IPS-20b (cell line): ENCODE measurements at regions not wholly inside any gene's neighbourhood (a gene's known extent, or its start where the extent isn't known, plus 50 kb on each side); places are given as distances from the start of the nearest gene placed in this dataset.

Experiments used
- H3K27ac ChIP-seq: one replicate; pipeline ENCODE4 v1.5.1; 2013; ENCODE audit warnings: low read length
- H3K27me3 ChIP-seq: 2 replicates; pipeline ENCODE4 v1.6.1; 2013; ENCODE audit warnings: mild to moderate bottlenecking, low read length, inconsistent platforms; ENCODE audit not compliant: insufficient read depth
- H3K36me3 ChIP-seq: 2 replicates; pipeline ENCODE4 v1.6.1; 2013; ENCODE audit warnings: low read depth, mild to moderate bottlenecking, inconsistent platforms, low read length, moderate library complexity; ENCODE audit not compliant: insufficient read depth
- H3K4me1 ChIP-seq: 2 replicates; pipeline ENCODE4 v1.6.1; 2013; ENCODE audit warnings: mild to moderate bottlenecking, control low read depth, inconsistent platforms, low read length, moderate library complexity; ENCODE audit not compliant: insufficient read depth
- H3K4me3 ChIP-seq: 2 replicates; pipeline ENCODE4 v1.5.1; 2013; ENCODE audit warnings: mild to moderate bottlenecking, low read length, inconsistent platforms
- H3K9ac ChIP-seq: 2 replicates; pipeline ENCODE4 v1.6.1; 2013; ENCODE audit warnings: low read depth, mild to moderate bottlenecking, inconsistent platforms, low read length, moderate library complexity
- H3K9me3 ChIP-seq: 2 replicates; pipeline ENCODE4 v1.6.1; 2013; ENCODE audit warnings: mild to moderate bottlenecking, low read depth, low read length, inconsistent platforms; ENCODE audit not compliant: insufficient read depth

DNA sequence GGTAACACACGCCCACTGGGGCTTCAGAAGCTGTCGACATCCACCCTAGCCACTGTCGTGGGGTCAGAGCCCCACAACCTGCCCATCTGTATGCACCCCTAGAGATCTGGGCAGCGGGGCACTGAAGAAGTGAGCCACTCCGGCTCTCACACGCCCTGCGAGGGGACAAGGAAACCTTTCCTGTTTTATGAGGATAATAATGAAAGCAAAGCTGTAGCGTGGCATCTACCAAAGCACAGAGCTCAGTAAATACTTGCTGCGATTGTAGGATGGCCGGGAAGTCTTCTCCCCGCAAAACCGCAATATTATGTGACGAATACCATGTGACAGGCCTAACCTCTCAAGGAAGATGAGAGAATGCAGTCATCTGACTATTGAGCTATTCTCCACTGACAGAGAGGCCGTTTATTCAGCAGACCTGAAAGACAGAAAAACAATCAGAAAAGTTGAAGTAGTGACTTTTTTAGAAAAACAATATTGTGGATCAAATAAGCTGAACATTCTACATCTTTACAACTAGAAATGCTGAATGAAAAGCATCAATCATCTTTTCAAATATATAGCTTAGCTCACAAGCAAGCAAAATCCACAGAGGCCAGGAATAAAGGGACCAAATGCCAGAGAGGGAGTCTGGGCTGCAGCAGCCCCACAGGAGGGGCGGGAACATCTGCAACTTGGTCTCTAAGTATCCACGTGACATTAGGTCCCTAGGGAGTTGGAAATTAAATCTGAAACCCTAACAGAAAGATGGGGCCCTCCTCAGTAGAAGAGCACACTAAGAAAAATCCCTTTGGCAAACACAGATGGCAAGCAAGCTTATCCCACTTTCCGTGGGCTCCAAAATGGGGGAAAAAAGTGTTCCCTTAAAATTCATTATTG, 207.8 kb downstream of the TTLL2 start:
- no peak overlapping the region for H3K4me3 ChIP-seq
- no peaks in the 10 kb centered on the region for H3K36me3 ChIP-seq
- H3K4me1 ChIP-seq: peaks cover 15% of the 10 kb centered on the region; the same call in 1 of the 2 replicates
- H3K9ac ChIP-seq: no peak overlapping the region
- no peaks in the 10 kb centered on the region for H3K9me3 ChIP-seq
- no peak overlapping the region for H3K27ac ChIP-seq
- H3K27me3 ChIP-seq: peaks cover 35% of the 10 kb centered on the region

- no peaks in the 10 kb centered on the region for H3K36me3 ChIP-seq
- H3K27me3 ChIP-seq: peaks cover 35% of the 10 kb centered on the region
- no peaks in the 10 kb centered on the region for H3K9me3 ChIP-seq
- no peak overlapping the region for H3K4me3 ChIP-seq
- H3K27ac ChIP-seq: no peak overlapping the region
- no peak overlapping the region for H3K9ac ChIP-seq
- peaks cover 15% of the 10 kb centered on the region; the same call in 1 of the 2 replicates for H3K4me1 ChIP-seq
These were observed 209.0 kb downstream of the TTLL2 start for GRCh38 chr6:167533851-167534250.

DNA sequence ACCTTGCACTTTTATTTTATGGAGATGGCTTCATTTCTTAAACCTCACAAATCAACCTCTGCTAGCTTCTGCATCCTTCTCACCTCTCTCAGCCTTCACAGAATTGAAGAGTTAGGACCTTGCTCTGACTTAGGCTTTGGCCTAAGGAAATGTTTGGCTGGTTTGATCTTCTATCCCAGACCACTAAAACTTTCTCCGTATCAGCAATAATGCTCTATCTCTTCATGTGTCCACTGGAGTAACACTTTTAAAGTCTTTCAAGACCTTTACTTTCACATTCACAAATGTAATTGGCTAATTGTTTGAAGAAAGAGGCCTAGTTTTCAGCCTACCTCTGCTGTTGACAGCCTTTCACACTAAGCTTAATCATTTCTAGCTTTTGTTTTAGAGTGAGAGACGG, 212.9 kb downstream of the TTLL2 start:
- H3K27me3 ChIP-seq: peaks cover under 1% of the 10 kb centered on the region; the same call in 1 of the 2 replicates
- no peak overlapping the region for H3K9ac ChIP-seq

GRCh38 chr6:167538746-167539145, 213.9 kb downstream of the TTLL2 start:
- Histone ChIP-seq H3K4me3 (no peak overlapping the region), H3K27ac (no peak overlapping the region), H3K9me3 (no peaks in the 10 kb centered on the region), H3K9ac (no peak overlapping the region), H3K27me3 (no peaks in the 10 kb centered on the region), H3K36me3 (no peaks in the 10 kb centered on the region), H3K4me1 (peaks cover 5% of the 10 kb centered on the region; the same call in 1 of the 2 replicates)

More for the DNA sequence above, 212.9 kb downstream of the TTLL2 start:
- Histone ChIP-seq H3K4me3 (no peak overlapping the region), H3K4me1 (peaks cover 11% of the 10 kb centered on the region; the same call in 1 of the 2 replicates), H3K36me3 (no peaks in the 10 kb centered on the region), H3K27ac (no peak overlapping the region), H3K9me3 (no peaks in the 10 kb centered on the region)

DNA sequence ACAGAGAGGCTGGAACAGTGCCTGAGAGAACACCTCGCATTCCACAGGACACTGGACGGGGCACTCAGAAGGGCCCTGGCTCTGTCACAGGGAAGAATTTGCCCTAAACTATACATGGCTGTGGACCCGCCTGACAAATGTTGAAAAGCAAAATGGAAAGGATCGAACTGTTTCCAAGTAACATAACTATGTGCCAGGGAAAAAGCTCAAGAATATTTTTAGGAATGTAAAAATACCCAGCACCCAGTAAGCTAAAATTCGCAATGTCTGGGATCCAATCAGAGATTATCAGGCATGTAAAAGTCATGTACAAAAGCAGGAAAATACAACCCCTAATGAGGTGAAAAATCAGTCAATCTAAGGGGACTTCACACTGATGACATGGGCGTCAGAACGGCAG, 215.9 kb downstream of the TTLL2 start:
- H3K27ac ChIP-seq: no peak overlapping the region
- no peaks in the 10 kb centered on the region for H3K9me3 ChIP-seq
- H3K9ac ChIP-seq: no peak overlapping the region
- no peaks in the 10 kb centered on the region for H3K27me3 ChIP-seq
- H3K4me1 ChIP-seq: no peaks in the 10 kb centered on the region
- no peaks in the 10 kb centered on the region for H3K36me3 ChIP-seq
- H3K4me3 ChIP-seq: no peak overlapping the region

DNA sequence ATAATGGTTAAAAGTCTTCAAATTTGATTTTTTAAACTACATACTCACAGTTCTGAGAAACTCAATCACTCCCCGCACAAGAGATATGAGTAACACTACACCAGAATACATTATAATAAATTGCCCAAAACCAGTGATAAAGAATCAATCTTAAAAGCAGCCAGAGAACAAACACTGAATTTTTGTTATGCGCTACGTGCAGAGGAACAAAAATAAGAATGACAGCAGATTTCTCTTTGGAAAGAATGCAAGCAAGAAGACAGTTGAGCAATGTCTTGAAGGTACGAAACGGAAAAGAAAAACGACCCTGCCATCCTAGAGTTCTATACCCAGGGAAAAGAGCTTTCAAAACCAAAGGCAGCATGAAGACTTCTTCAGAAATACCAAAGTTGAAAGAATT, 216.7 kb downstream of the TTLL2 start:
- H3K4me1 ChIP-seq: no peaks in the 10 kb centered on the region
- no peak overlapping the region for H3K27ac ChIP-seq

DNA sequence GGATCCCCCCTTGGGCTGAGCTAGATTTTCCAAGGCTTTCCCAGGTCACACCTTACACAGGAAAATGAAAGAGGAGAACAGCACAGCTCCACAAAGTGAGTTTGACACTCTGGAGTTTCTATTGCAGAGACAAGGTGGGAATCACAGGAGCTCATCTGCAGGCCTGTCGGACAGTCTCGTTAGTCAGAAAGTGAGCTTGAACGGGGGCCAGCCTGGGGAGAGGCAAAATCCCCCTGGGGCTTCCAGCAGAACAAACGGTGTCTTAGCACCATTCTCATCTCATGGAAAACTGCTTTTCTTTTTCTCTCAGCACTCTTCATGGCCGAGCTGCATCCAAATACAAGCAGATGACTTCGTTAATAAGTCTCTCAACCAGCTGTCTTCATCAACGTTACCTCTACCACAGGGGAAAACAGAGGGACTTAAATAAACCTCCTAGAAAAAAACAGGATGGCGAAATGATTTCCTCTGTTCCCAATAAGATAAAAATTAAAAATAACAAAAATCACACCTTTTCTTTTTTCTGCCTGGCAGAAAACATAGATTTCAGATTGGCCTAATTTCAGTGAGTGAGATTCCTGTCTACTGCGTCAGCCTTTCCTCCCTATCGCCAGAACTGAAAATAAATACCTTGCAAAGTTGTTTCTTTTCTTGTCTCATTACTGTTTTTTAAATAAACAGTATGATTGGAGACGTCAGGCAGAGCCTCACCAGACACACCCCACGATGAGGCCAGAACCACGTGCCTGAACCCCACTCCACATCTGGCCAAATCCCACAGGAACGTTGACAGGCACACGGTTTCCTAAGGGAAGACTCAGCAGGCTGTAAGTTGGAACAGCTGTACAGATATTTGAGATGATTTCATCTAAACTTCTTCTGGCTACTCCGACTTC, 219.0 kb downstream of the TTLL2 start:
- Histone ChIP-seq H3K36me3 (no peaks in the 10 kb centered on the region), H3K4me3 (no peak overlapping the region), H3K9ac (no peak overlapping the region), H3K27me3 (no peaks in the 10 kb centered on the region; the same call in 1 of the 2 replicates), H3K27ac (no peak overlapping the region), H3K4me1 (no peaks in the 10 kb centered on the region), H3K9me3 (no peaks in the 10 kb centered on the region)

More for the DNA sequence above, 216.7 kb downstream of the TTLL2 start:
- Histone ChIP-seq H3K36me3 (no peaks in the 10 kb centered on the region), H3K9ac (no peak overlapping the region), H3K27me3 (no peaks in the 10 kb centered on the region), H3K9me3 (no peaks in the 10 kb centered on the region), H3K4me3 (no peak overlapping the region)

DNA sequence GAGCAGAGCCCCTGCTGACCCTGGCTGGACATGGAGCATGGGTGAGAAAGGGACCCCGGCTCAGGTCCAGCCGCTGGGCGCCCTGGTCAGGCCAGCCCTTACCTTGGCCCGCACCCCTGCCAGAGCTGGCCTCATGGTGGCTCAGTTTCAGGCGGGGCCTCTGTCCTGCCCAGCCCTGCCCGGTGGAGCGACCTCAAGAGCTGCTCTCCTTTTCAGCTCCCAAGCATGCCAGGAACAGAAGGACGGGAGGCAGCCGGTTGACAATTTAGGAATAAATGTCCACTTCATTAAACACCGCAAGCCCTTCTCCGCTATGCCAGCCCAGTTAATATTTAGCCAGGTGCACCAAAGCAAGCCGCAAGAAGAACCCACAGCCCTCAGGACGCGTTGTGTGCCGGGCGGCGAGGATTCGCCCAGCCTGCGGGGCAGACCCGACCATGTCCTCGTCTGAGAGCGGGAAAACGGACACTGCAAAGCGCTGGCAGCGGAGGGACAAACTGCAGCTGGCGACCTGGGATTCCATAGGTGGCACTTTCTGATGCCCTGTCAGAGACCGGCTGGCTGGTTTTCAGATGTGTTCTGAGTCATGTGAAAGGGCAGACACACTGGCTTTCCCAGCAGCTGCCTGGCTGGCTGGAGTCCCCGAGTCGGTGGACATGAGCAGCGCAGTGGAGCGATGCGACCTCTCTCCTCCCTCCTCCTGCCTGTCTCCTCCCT, 221.9 kb downstream of the TTLL2 start:
- no peaks in the 10 kb centered on the region for H3K9me3 ChIP-seq

DNA sequence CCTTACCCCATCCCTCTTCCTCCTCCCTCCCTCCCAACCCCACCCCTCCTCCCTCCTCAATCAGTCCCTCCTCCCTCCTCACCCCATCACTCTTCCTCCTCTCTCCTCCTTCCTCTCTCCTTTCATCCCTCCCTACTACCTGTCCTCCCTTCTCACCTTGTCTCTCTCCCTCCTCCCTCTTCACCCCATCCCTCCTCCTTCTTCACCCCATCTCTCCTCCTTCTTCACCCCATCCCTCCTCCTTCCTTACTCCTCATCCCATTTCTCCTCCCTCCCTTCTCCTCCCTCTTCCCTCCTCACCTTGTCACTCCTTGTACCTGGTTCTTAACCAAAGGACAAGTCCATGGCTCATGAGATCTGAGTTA, 222.4 kb downstream of the TTLL2 start:
- H3K36me3 ChIP-seq: no peaks in the 10 kb centered on the region
- no peak overlapping the region for H3K9ac ChIP-seq
- no peaks in the 10 kb centered on the region for H3K9me3 ChIP-seq
- H3K4me3 ChIP-seq: no peak overlapping the region
- H3K4me1 ChIP-seq: no peaks in the 10 kb centered on the region
- no peaks in the 10 kb centered on the region; the same call in 1 of the 2 replicates for H3K27me3 ChIP-seq
- no peak overlapping the region for H3K27ac ChIP-seq

More for the DNA sequence above, 221.9 kb downstream of the TTLL2 start:
- no peak overlapping the region for H3K4me3 ChIP-seq
- no peak overlapping the region for H3K27ac ChIP-seq
- H3K27me3 ChIP-seq: no peaks in the 10 kb centered on the region; the same call in 1 of the 2 replicates
- H3K9ac ChIP-seq: no peak overlapping the region
- H3K36me3 ChIP-seq: no peaks in the 10 kb centered on the region
- no peaks in the 10 kb centered on the region for H3K4me1 ChIP-seq

- Histone ChIP-seq H3K4me3 (no peak overlapping the region), H3K27ac (no peak overlapping the region), H3K9me3 (no peaks in the 10 kb centered on the region), H3K27me3 (no peaks in the 10 kb centered on the region; the same call in 1 of the 2 replicates), H3K4me1 (no peaks in the 10 kb centered on the region), H3K9ac (no peak overlapping the region), H3K36me3 (no peaks in the 10 kb centered on the region)
These were observed 222.9 kb downstream of the TTLL2 start for GRCh38 chr6:167547751-167548150.

- no peaks in the 10 kb centered on the region; the same call in 1 of the 2 replicates for H3K27me3 ChIP-seq
- no peaks in the 10 kb centered on the region for H3K36me3 ChIP-seq
- H3K4me1 ChIP-seq: no peaks in the 10 kb centered on the region
- H3K4me3 ChIP-seq: no peak overlapping the region
- H3K9ac ChIP-seq: no peak overlapping the region
- H3K27ac ChIP-seq: no peak overlapping the region
- no peaks in the 10 kb centered on the region for H3K9me3 ChIP-seq
These were observed 223.6 kb downstream of the TTLL2 start for GRCh38 chr6:167548451-167548850.
